ENCODE measurements at regions not wholly inside any gene's neighbourhood (a gene's known extent, or its start where the extent isn't known, plus 50 kb on each side); places are given as distances from the start of the nearest gene placed in this dataset.

GRCh38 chr4:138770818-138771217 lies 244.8 kb upstream of the NOCT start:
- Histone ChIP-seq H3K9me3 (ENCODE audit: control insufficient read depth, low read length) (no peaks in the 10 kb centered on the region), H3K9ac (ENCODE audit: low read length) (no peak overlapping the region), H3K4me3 (ENCODE audit: low read length) (no peak overlapping the region), H3K4me1 (ENCODE audit: control insufficient read depth, insufficient read depth, low read length) (peaks cover 8% of the 10 kb centered on the region), H3K27me3 (replicated peaks; ENCODE audit: control insufficient read depth, insufficient read depth, low read length) (no peaks in the 10 kb centered on the region), H3K36me3 (ENCODE audit: control insufficient read depth, insufficient read depth, low read length, severe bottlenecking) (no peaks in the 10 kb centered on the region)
- no peak for DNase-seq (ENCODE audit: low read depth)

- no peaks in the 10 kb centered on the region for H3K36me3 ChIP-seq (ENCODE audit: control insufficient read depth, insufficient read depth, low read length, severe bottlenecking)
- H3K27me3 ChIP-seq (replicated peaks; ENCODE audit: control insufficient read depth, insufficient read depth, low read length): no peaks in the 10 kb centered on the region
- no peak overlapping the region for H3K4me3 ChIP-seq (ENCODE audit: low read length)
- no peak overlapping the region for H3K9ac ChIP-seq (ENCODE audit: low read length)
- H3K9me3 ChIP-seq (ENCODE audit: control insufficient read depth, low read length): no peaks in the 10 kb centered on the region
- no peaks in the 10 kb centered on the region for H3K4me1 ChIP-seq (ENCODE audit: control insufficient read depth, insufficient read depth, low read length)
- DNase-seq (ENCODE audit: low read depth): no peak
Measured at GRCh38 chr4:138766332-138766731, 249.2 kb upstream of the NOCT start.

- H3K9me3 ChIP-seq (ENCODE audit: control insufficient read depth, low read length): no peaks in the 10 kb centered on the region
Measured at GRCh38 chr4:138765442-138765841, 250.1 kb upstream of the NOCT start.

GRCh38 chr4:138761638-138762220 lies 253.9 kb upstream of the NOCT start:
- no peak overlapping the region for H3K9ac ChIP-seq (ENCODE audit: low read length)
- no peak for DNase-seq (ENCODE audit: low read depth)
- H3K36me3 ChIP-seq (ENCODE audit: control insufficient read depth, insufficient read depth, low read length, severe bottlenecking): no peaks in the 10 kb centered on the region
- no peak overlapping the region for H3K4me3 ChIP-seq (ENCODE audit: low read length)
- no peaks in the 10 kb centered on the region for H3K9me3 ChIP-seq (ENCODE audit: control insufficient read depth, low read length)
- H3K4me1 ChIP-seq (ENCODE audit: control insufficient read depth, insufficient read depth, low read length): no peaks in the 10 kb centered on the region
- no peaks in the 10 kb centered on the region for H3K27me3 ChIP-seq (replicated peaks; ENCODE audit: control insufficient read depth, insufficient read depth, low read length)

More at GRCh38 chr4:138765442-138765841, 250.1 kb upstream of the NOCT start:
- DNase-seq (ENCODE audit: low read depth): no peak
- no peaks in the 10 kb centered on the region for H3K36me3 ChIP-seq (ENCODE audit: control insufficient read depth, insufficient read depth, low read length, severe bottlenecking)
- no peak overlapping the region for H3K4me3 ChIP-seq (ENCODE audit: low read length)
- H3K27me3 ChIP-seq (replicated peaks; ENCODE audit: control insufficient read depth, insufficient read depth, low read length): no peaks in the 10 kb centered on the region
- no peaks in the 10 kb centered on the region for H3K4me1 ChIP-seq (ENCODE audit: control insufficient read depth, insufficient read depth, low read length)
- no peak overlapping the region for H3K9ac ChIP-seq (ENCODE audit: low read length)

- DNase-seq (ENCODE audit: low read depth): no peak
- no peaks in the 10 kb centered on the region for H3K27me3 ChIP-seq (replicated peaks; ENCODE audit: control insufficient read depth, insufficient read depth, low read length)
- no peak overlapping the region for H3K4me3 ChIP-seq (ENCODE audit: low read length)
- H3K36me3 ChIP-seq (ENCODE audit: control insufficient read depth, insufficient read depth, low read length, severe bottlenecking): no peaks in the 10 kb centered on the region
- H3K9ac ChIP-seq (ENCODE audit: low read length): no peak overlapping the region
- no peaks in the 10 kb centered on the region for H3K9me3 ChIP-seq (ENCODE audit: control insufficient read depth, low read length)
- H3K4me1 ChIP-seq (ENCODE audit: control insufficient read depth, insufficient read depth, low read length): no peaks in the 10 kb centered on the region
Measured at GRCh38 chr4:138759554-138759902, 256.1 kb upstream of the NOCT start.

GRCh38 chr4:138758876-138759553 lies 256.6 kb upstream of the NOCT start:
- H3K9ac ChIP-seq (ENCODE audit: low read length): no peak overlapping the region
- H3K4me1 ChIP-seq (ENCODE audit: control insufficient read depth, insufficient read depth, low read length): no peaks in the 10 kb centered on the region
- no peak overlapping the region for H3K4me3 ChIP-seq (ENCODE audit: low read length)
- no peak for DNase-seq (ENCODE audit: low read depth)
- no peaks in the 10 kb centered on the region for H3K9me3 ChIP-seq (ENCODE audit: control insufficient read depth, low read length)
- H3K27me3 ChIP-seq (replicated peaks; ENCODE audit: control insufficient read depth, insufficient read depth, low read length): no peaks in the 10 kb centered on the region
- H3K36me3 ChIP-seq (ENCODE audit: control insufficient read depth, insufficient read depth, low read length, severe bottlenecking): no peaks in the 10 kb centered on the region

- Histone ChIP-seq H3K36me3 (ENCODE audit: control insufficient read depth, insufficient read depth, low read length, severe bottlenecking) (no peaks in the 10 kb centered on the region), H3K4me1 (ENCODE audit: control insufficient read depth, insufficient read depth, low read length) (no peaks in the 10 kb centered on the region), H3K9ac (ENCODE audit: low read length) (no peak overlapping the region), H3K4me3 (ENCODE audit: low read length) (no peak overlapping the region), H3K9me3 (ENCODE audit: control insufficient read depth, low read length) (no peaks in the 10 kb centered on the region), H3K27me3 (replicated peaks; ENCODE audit: control insufficient read depth, insufficient read depth, low read length) (no peaks in the 10 kb centered on the region)
- DNase-seq (ENCODE audit: low read depth): no peak
Measured at GRCh38 chr4:138758196-138758595, 257.4 kb upstream of the NOCT start.

- Histone ChIP-seq H3K4me1 (ENCODE audit: control insufficient read depth, insufficient read depth, low read length) (no peaks in the 10 kb centered on the region), H3K9me3 (ENCODE audit: control insufficient read depth, low read length) (no peaks in the 10 kb centered on the region), H3K4me3 (ENCODE audit: low read length) (no peak overlapping the region), H3K36me3 (ENCODE audit: control insufficient read depth, insufficient read depth, low read length, severe bottlenecking) (no peaks in the 10 kb centered on the region), H3K27me3 (replicated peaks; ENCODE audit: control insufficient read depth, insufficient read depth, low read length) (no peaks in the 10 kb centered on the region), H3K9ac (ENCODE audit: low read length) (no peak overlapping the region)
- peak; percentile 45 for DNase-seq (ENCODE audit: low read depth)
Measured at GRCh38 chr4:138757432-138757831, 258.1 kb upstream of the NOCT start.

GRCh38 chr4:138756519-138756918 lies 259.1 kb upstream of the NOCT start:
- no peak overlapping the region for H3K9ac ChIP-seq (ENCODE audit: low read length)
- no peaks in the 10 kb centered on the region for H3K9me3 ChIP-seq (ENCODE audit: control insufficient read depth, low read length)
- no peaks in the 10 kb centered on the region for H3K36me3 ChIP-seq (ENCODE audit: control insufficient read depth, insufficient read depth, low read length, severe bottlenecking)
- H3K4me1 ChIP-seq (ENCODE audit: control insufficient read depth, insufficient read depth, low read length): no peaks in the 10 kb centered on the region
- no peaks in the 10 kb centered on the region for H3K27me3 ChIP-seq (replicated peaks; ENCODE audit: control insufficient read depth, insufficient read depth, low read length)
- no peak for DNase-seq (ENCODE audit: low read depth)
- no peak overlapping the region for H3K4me3 ChIP-seq (ENCODE audit: low read length)

GRCh38 chr4:138751309-138751708 lies 264.3 kb upstream of the NOCT start:
- Histone ChIP-seq H3K4me1 (ENCODE audit: control insufficient read depth, insufficient read depth, low read length) (peaks cover 14% of the 10 kb centered on the region), H3K36me3 (ENCODE audit: control insufficient read depth, insufficient read depth, low read length, severe bottlenecking) (no peaks in the 10 kb centered on the region), H3K4me3 (ENCODE audit: low read length) (no peak overlapping the region), H3K9ac (ENCODE audit: low read length) (no peak overlapping the region), H3K9me3 (ENCODE audit: control insufficient read depth, low read length) (peaks cover 3% of the 10 kb centered on the region), H3K27me3 (replicated peaks; ENCODE audit: control insufficient read depth, insufficient read depth, low read length) (no peaks in the 10 kb centered on the region)
- peak; percentile 60 for DNase-seq (ENCODE audit: low read depth)

- Histone ChIP-seq H3K36me3 (ENCODE audit: control insufficient read depth, insufficient read depth, low read length, severe bottlenecking) (no peaks in the 10 kb centered on the region), H3K4me3 (ENCODE audit: low read length) (peak overlapping the region; percentile 26)
- DNase-seq (ENCODE audit: low read depth): peak; percentile 34
Measured at GRCh38 chr4:138749303-138749702, 266.3 kb upstream of the NOCT start.

More at GRCh38 chr4:138749303-138749702, 266.3 kb upstream of the NOCT start:
- Histone ChIP-seq H3K9me3 (ENCODE audit: control insufficient read depth, low read length) (peaks cover 3% of the 10 kb centered on the region), H3K9ac (ENCODE audit: low read length) (no peak overlapping the region), H3K27me3 (replicated peaks; ENCODE audit: control insufficient read depth, insufficient read depth, low read length) (no peaks in the 10 kb centered on the region), H3K4me1 (ENCODE audit: control insufficient read depth, insufficient read depth, low read length) (peaks cover 14% of the 10 kb centered on the region)
